Cardiac fibroblast (primary cell): ENCODE measurements at regions not wholly inside any gene's neighbourhood (a gene's known extent, or its start where the extent isn't known, plus 50 kb on each side); places are given as distances from the start of the nearest gene placed in this dataset.

Experiments
- DNase-seq, 2 donors: peaks; one replicate each; pipeline versions ENCODE4 v3.0.0 to v3.0.0-alpha.2; 2010; ENCODE audit warnings: low read depth in 2 of 2
- H3K4me3 ChIP-seq, 2 donors: replicated peaks in 1 of 2; 1 replicate in 1 of 2; 2 replicates in 1 of 2; pipeline ENCODE4 v1.5.1; 2011; ENCODE audit warnings: low read depth in 2 of 2, low read length in 2 of 2, mild to moderate bottlenecking in 2 of 2, moderate library complexity in 1 of 2
- CTCF ChIP-seq: IDR thresholded peaks from one replicate; pipeline ENCODE4 v1.5.1; 2011; ENCODE audit warnings: low read depth, mild to moderate bottlenecking, low read length, inconsistent platforms

GRCh38 chr1:98316286-98316905 is 345.1 kb upstream of the SNX7 start:
- no peak overlapping the region for H3K4me3 ChIP-seq
- DNase-seq: peak; percentile 48 to 52
- TF ChIP-seq CTCF: no peak

- H3K4me3 ChIP-seq: no peak overlapping the region
- no peak for TF ChIP-seq CTCF
- peak; percentile 83 to 89 for DNase-seq
These were observed 346.2 kb upstream of the SNX7 start for GRCh38 chr1:98315309-98315708.

- DNase-seq: no peak
- no peak overlapping the region for H3K4me3 ChIP-seq
- TF ChIP-seq CTCF: no peak
These were observed 346.9 kb upstream of the SNX7 start for GRCh38 chr1:98314601-98315000.

- TF ChIP-seq CTCF: no peak
- no peak overlapping the region for H3K4me3 ChIP-seq
- no peak for DNase-seq
These were observed 354.9 kb upstream of the SNX7 start for GRCh38 chr1:98306517-98307089.

GRCh38 chr1:98305362-98305761 is 356.2 kb upstream of the SNX7 start:
- no peak for TF ChIP-seq CTCF
- no peak overlapping the region for H3K4me3 ChIP-seq
- DNase-seq: no peak

- no peak overlapping the region for H3K4me3 ChIP-seq
- no peak for TF ChIP-seq CTCF
- DNase-seq: no peak
These were observed 356.6 kb upstream of the SNX7 start for GRCh38 chr1:98304888-98305287.

- H3K4me3 ChIP-seq: no peak overlapping the region
These were observed 361.7 kb upstream of the SNX7 start for GRCh38 chr1:98299861-98300260.

More at GRCh38 chr1:98299861-98300260, 361.7 kb upstream of the SNX7 start:
- no peak for DNase-seq
- TF ChIP-seq CTCF: no peak
